ENCODE measurements at regions not wholly inside any gene's neighbourhood (a gene's known extent, or its start where the extent isn't known, plus 50 kb on each side); places are given as distances from the start of the nearest gene placed in this dataset.

DNA sequence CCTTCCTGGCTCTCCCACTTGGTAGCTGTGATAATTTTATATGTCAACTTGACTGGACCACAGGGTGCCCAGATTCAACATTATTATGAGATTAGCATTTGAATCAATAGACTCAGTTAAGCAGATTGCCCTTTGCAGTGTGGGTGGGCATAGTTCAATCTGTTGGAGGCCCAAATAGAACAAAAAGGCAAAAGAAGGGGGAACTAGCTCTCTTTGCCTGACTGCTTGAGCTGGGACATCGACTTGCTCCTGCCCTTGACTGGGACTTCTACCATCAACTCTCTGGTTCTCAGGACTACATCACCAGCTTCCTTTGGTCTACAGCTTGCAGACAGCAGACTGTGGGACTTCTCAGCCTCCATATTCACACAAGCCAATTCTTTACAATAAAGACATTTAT lies 1189.2 kb downstream of the BCL11B start:
- in situ Hi-C loops (cut with HindIII; ENCODE audit: low sequenced_read_pairs), result no loop called here
- TF ChIP-seq, protein P1, sequence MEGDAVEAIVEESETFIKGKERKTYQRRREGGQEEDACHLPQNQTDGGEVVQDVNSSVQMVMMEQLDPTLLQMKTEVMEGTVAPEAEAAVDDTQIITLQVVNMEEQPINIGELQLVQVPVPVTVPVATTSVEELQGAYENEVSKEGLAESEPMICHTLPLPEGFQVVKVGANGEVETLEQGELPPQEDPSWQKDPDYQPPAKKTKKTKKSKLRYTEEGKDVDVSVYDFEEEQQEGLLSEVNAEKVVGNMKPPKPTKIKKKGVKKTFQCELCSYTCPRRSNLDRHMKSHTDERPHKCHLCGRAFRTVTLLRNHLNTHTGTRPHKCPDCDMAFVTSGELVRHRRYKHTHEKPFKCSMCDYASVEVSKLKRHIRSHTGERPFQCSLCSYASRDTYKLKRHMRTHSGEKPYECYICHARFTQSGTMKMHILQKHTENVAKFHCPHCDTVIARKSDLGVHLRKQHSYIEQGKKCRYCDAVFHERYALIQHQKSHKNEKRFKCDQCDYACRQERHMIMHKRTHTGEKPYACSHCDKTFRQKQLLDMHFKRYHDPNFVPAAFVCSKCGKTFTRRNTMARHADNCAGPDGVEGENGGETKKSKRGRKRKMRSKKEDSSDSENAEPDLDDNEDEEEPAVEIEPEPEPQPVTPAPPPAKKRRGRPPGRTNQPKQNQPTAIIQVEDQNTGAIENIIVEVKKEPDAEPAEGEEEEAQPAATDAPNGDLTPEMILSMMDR (IDR thresholded peaks at IDR 0.05; ENCODE audit: low read depth, low read length, missing control alignments), result no peak
- H3K4me3 ChIP-seq (ENCODE audit: low read depth, low read length), result no peak overlapping the region
- DNase-seq (ENCODE audit: low read depth), result no peak

DNA sequence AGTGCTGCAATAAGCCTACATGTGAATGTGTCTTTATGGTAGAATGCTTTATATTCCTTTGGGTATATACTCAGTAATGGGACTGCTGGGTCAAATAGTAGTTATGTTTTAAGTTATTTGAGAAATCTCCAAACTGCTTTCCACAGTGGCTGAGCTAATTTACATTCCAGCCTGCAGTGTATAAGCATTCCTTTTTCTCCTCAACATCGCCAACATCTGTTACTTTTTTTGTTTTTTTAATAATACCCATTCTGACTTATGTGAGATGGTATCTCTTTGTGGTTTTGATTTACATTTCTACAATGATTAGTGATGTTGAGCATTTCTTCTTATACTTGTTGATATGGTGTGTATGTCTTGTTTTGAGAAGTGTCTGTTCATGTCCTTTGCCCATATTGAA lies 1186.2 kb downstream of the BCL11B start:
- DNase-seq (ENCODE audit: low read depth), result no peak
- TF ChIP-seq, protein P1 (IDR thresholded peaks at IDR 0.05; ENCODE audit: low read depth, low read length, missing control alignments), result no peak
- H3K4me3 ChIP-seq (ENCODE audit: low read depth, low read length), result no peak overlapping the region
- in situ Hi-C loops (cut with HindIII; ENCODE audit: low sequenced_read_pairs), result no loop called here

DNA sequence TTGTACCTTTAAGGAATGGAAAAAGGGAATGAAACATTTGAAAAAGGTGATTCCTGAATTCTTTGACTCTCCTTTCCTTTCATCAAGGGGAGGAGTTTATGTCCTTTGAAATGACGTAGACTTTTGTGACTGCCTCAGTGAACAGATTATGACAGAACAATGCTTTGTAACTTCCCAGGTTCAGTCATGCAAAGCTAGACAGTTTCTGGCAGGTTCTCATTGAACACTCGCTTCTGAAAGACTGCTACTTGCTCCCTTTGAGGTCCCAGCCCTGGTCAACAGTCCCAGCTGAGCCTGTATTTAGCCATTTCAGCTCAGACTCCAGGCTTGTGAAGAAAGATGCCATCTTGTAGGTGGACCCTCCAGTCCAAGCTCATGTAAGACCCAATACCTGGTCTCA lies 1178.9 kb downstream of the BCL11B start:
- H3K4me3 ChIP-seq (ENCODE audit: low read depth, low read length), result no peak overlapping the region
- no peak for DNase-seq (ENCODE audit: low read depth)
- TF ChIP-seq, protein P1 (IDR thresholded peaks at IDR 0.05; ENCODE audit: low read depth, low read length, missing control alignments), result no peak
- in situ Hi-C loops (cut with HindIII; ENCODE audit: low sequenced_read_pairs), result no loop called here

DNA sequence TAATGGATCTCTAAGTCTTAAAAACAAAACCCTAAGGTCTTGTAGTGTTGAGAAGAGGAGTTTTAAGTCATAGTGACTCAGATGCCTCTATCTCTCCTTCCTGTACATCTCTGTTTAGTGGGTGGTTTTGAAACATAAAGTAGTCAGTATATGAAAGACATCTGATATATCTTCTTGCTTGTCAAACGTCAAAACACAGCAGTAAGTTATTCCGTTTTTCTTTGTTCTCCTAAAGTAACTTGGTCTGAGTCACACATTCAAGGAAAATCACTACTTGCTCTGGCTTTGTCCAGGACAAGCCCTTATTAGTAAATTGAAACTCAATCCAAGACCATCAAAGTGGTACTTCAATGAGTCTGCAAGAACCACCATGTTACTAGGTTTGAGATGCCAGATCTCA lies 1172.5 kb downstream of the BCL11B start:
- in situ Hi-C loops (cut with HindIII; ENCODE audit: low sequenced_read_pairs), result loop anchor here (5.0 kb wide), 1 partner anchor 67 kb away; no protein-coding TSS in a partner anchor
- DNase-seq (ENCODE audit: low read depth), result no peak
- TF ChIP-seq, protein P1 (IDR thresholded peaks at IDR 0.05; ENCODE audit: low read depth, low read length, missing control alignments), result no peak
- no peak overlapping the region for H3K4me3 ChIP-seq (ENCODE audit: low read depth, low read length)

DNA sequence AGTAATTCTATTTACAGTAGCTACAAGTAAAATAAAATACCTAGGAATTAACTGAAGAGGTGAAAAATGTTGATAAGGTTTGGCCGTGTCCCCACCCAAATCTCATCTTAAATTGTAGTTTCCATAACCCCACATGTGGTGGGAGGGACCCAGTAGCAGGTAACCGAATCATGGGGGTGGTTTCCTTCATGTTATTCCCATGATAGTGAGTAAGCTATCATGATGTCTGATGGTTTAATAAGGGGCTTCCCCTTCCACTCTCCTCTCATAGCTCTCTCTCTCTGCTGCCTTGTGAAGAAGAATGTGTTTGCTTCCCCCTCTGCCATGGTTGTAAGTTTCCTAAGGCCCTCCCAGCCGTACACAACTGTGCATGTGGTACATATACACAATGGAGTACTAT lies 1170.7 kb downstream of the BCL11B start:
- no peak for DNase-seq (ENCODE audit: low read depth)

DNA sequence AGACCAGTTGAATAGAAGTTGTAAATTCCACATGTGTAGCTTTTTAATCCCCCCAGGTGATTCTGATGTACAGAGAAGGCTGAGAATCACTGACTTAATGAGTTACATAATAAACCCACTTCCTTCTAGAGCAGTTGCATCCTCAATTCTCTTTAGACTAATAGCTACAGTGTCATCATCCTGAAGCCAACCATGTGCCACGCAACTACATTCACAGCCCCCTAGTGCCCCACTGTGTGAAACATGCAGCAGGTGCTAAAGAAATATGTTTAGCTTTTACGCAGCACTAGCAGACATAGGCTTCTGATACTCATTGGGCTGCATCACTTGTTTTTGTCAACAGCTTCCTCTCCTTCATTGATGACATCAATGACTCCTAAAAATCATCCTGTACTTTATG lies 1168.3 kb downstream of the BCL11B start:
- in situ Hi-C loops (cut with HindIII; ENCODE audit: low sequenced_read_pairs), result no loop called here
- DNase-seq (ENCODE audit: low read depth), result no peak
- TF ChIP-seq, protein P1 (IDR thresholded peaks at IDR 0.05; ENCODE audit: low read depth, low read length, missing control alignments), result no peak
- H3K4me3 ChIP-seq (ENCODE audit: low read depth, low read length), result no peak overlapping the region

More for the DNA sequence above, 1170.7 kb downstream of the BCL11B start:
- H3K4me3 ChIP-seq (ENCODE audit: low read depth, low read length), result no peak overlapping the region
- in situ Hi-C loops (cut with HindIII; ENCODE audit: low sequenced_read_pairs), result no loop called here
- TF ChIP-seq, protein P1 (IDR thresholded peaks at IDR 0.05; ENCODE audit: low read depth, low read length, missing control alignments), result no peak

DNA sequence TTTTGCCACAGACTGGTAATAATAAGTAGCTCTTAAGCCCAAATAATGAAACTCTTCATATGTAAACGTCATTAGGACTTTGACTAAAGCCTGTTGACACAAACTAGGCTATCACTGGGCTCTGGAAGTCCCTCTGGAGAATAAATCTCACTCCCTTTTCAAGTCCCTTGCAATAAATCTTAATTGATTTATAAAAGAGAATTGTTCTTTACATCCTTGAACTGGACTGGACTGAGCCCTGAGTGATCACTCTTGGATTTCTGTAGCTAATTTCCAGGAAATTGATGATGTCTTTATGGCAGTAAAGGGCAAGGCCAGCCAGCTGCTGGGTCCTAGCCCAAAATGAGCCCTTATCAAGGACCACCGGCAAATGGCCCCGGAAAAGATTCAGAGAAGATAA lies 1162.7 kb downstream of the BCL11B start:
- no peak for DNase-seq (ENCODE audit: low read depth)
- TF ChIP-seq, protein P1 (IDR thresholded peaks at IDR 0.05; ENCODE audit: low read depth, low read length, missing control alignments), result no peak
- in situ Hi-C loops (cut with HindIII; ENCODE audit: low sequenced_read_pairs), result no loop called here
- no peak overlapping the region for H3K4me3 ChIP-seq (ENCODE audit: low read depth, low read length)
